Loucy (cell line): ENCODE measurements at regions not wholly inside any gene's neighbourhood (a gene's known extent, or its start where the extent isn't known, plus 50 kb on each side); places are given as distances from the start of the nearest gene placed in this dataset.

ENCODE experiments used
- H2AFZ ChIP-seq: fragments of 200-600 bp; sonication (generic); 2 replicates; pipeline ENCODE4 v1.6.0; 2016; ENCODE audit warnings: antibody characterized with exemption, mild to moderate bottlenecking, low read length, moderate library complexity
- H3F3A ChIP-seq: fragments of 200-600 bp; 2 replicates; pipeline ENCODE4 v1.6.0; 2016; ENCODE audit warnings: antibody characterized with exemption, low read depth, mild to moderate bottlenecking
- H3K27me3 ChIP-seq: fragments of 200-600 bp; sonication (generic); 2 replicates; pipeline ENCODE4 v1.6.1; 2014; ENCODE audit warnings: low read length, mild to moderate bottlenecking; ENCODE audit not compliant: insufficient read depth, poor library complexity, severe bottlenecking
- H3K36me3 ChIP-seq: fragments of 200-600 bp; sonication (generic); 2 replicates; pipeline ENCODE4 v1.6.1; 2016; ENCODE audit warnings: low read length; ENCODE audit not compliant: insufficient read depth
- H3K4me1 ChIP-seq: fragments of 200-600 bp; sonication (generic); 2 replicates; pipeline ENCODE4 v1.5.1; 2014; ENCODE audit warnings: low read length, mild to moderate bottlenecking; ENCODE audit not compliant: insufficient read depth, poor library complexity, severe bottlenecking
- H3K4me2 ChIP-seq: fragments of 200-600 bp; sonication (generic); 2 replicates; pipeline ENCODE4 v1.6.0; 2014; ENCODE audit warnings: antibody characterized with exemption, low read length, low read depth, mild to moderate bottlenecking; ENCODE audit not compliant: poor library complexity, severe bottlenecking
- H3K4me3 ChIP-seq: fragments of 200-600 bp; sonication (generic); 2 replicates; pipeline ENCODE4 v1.5.1; 2014; ENCODE audit warnings: low read length, mild to moderate bottlenecking, mixed read lengths; ENCODE audit not compliant: poor library complexity, severe bottlenecking
- H3K79me2 ChIP-seq: fragments of 200-600 bp; sonication (generic); 2 replicates; pipeline ENCODE4 v1.6.1; 2014; ENCODE audit warnings: low read length; ENCODE audit not compliant: insufficient read depth
- H3K9ac ChIP-seq: fragments of 200-600 bp; sonication (generic); 2 replicates; pipeline ENCODE4 v1.6.0; 2014; ENCODE audit warnings: mild to moderate bottlenecking, low read depth, low read length, moderate library complexity; ENCODE audit not compliant: poor library complexity, severe bottlenecking
- H3K9me2 ChIP-seq: fragments of 200-600 bp; sonication (generic); replicated peaks from 2 replicates; pipeline ENCODE4 v1.6.1; 2016; ENCODE audit warnings: low read depth, low read length, mixed read lengths
- H3K9me3 ChIP-seq: fragments of 200-600 bp; sonication (generic); 2 replicates; pipeline ENCODE4 v1.6.1; 2014; ENCODE audit warnings: mild to moderate bottlenecking, antibody characterized with exemption, low read length, low read depth; ENCODE audit not compliant: insufficient read depth
- H4K20me1 ChIP-seq: fragments of 200-600 bp; sonication (generic); 2 replicates; pipeline ENCODE4 v1.6.0; 2014; ENCODE audit warnings: antibody characterized with exemption, low read length, mild to moderate bottlenecking; ENCODE audit not compliant: insufficient read depth, poor library complexity, severe bottlenecking
- CTCF ChIP-seq: fragments of 200-600 bp; sonication (generic); conservative IDR thresholded peaks from 2 replicates; pipeline ENCODE4 v1.5.1; 2014; ENCODE audit warnings: mild to moderate bottlenecking, antibody characterized with exemption, low read length
- EZH2phosphoT487 ChIP-seq: fragments of 200-600 bp; IDR thresholded peaks from 2 replicates; pipeline ENCODE4 v1.6.1; 2018; ENCODE audit warnings: antibody characterized with exemption, mild to moderate bottlenecking, moderate library complexity, borderline replicate concordance

GRCh38 chr13:39965309-39965708 lies 309.8 kb downstream of the COG6 start:
- H3K79me2 ChIP-seq = no peaks in the 10 kb centered on the region

DNA sequence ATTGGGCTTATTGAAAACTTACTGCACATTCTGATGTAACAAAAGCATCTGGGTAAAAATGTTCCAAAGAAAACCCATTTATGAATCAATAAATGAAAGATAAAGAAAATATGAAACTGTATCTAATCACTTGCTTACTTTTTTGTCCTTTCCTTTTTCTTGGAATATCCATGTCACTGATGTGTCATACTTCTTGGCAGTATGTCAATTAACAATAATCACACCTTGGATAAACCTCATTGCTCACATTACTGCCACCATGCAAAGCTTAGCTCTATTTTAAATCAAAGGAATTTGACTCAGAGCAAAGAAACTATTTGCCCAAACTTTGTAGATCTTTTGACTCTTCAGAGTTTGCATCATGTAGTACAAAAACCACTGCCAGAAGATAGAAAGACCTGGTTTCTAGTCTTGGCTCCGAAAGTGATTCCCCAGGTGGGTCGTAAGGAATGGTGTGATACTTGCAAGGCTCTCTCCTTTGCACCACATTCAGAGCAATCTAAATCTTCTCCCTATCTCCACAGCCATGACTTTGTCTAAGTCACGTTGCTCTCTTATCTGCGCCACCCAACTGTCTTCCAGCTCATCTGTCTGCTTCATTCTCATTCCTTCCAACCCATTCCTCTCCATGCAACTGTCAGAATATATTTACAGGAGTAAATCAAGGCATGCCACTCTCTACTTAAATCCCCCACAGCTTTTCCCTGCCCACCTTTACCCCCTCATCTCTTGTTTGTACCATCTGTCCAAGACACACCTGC lies 311.9 kb downstream of the COG6 start:
- Histone ChIP-seq H4K20me1 (no peaks in the 10 kb centered on the region), H2AFZ (no peak overlapping the region), H3K4me1 (no peaks in the 10 kb centered on the region), H3K9me3 (no peaks in the 10 kb centered on the region), H3K27me3 (no peaks in the 10 kb centered on the region), H3K36me3 (no peaks in the 10 kb centered on the region), H3K79me2 (no peaks in the 10 kb centered on the region), H3F3A (no peaks in the 10 kb centered on the region), H3K9me2 (no peaks in the 10 kb centered on the region), H3K9ac (no peak overlapping the region), H3K4me3 (no peak overlapping the region), H3K4me2 (no peak overlapping the region)
- TF ChIP-seq EZH2phosphoT487 (no peak), CTCF (no peak)

More at GRCh38 chr13:39965309-39965708, 309.8 kb downstream of the COG6 start:
- no peak overlapping the region for H3K4me2 ChIP-seq
- H3K9me2 ChIP-seq = no peaks in the 10 kb centered on the region
- H3K9me3 ChIP-seq = no peaks in the 10 kb centered on the region
- no peaks in the 10 kb centered on the region for H3K4me1 ChIP-seq
- H3K27me3 ChIP-seq = no peaks in the 10 kb centered on the region
- no peak overlapping the region for H2AFZ ChIP-seq
- no peaks in the 10 kb centered on the region for H4K20me1 ChIP-seq
- no peak overlapping the region for H3K4me3 ChIP-seq
- no peaks in the 10 kb centered on the region for H3F3A ChIP-seq
- no peak overlapping the region for H3K9ac ChIP-seq
- H3K36me3 ChIP-seq = no peaks in the 10 kb centered on the region
- no peak for TF ChIP-seq CTCF
- no peak for TF ChIP-seq EZH2phosphoT487

DNA sequence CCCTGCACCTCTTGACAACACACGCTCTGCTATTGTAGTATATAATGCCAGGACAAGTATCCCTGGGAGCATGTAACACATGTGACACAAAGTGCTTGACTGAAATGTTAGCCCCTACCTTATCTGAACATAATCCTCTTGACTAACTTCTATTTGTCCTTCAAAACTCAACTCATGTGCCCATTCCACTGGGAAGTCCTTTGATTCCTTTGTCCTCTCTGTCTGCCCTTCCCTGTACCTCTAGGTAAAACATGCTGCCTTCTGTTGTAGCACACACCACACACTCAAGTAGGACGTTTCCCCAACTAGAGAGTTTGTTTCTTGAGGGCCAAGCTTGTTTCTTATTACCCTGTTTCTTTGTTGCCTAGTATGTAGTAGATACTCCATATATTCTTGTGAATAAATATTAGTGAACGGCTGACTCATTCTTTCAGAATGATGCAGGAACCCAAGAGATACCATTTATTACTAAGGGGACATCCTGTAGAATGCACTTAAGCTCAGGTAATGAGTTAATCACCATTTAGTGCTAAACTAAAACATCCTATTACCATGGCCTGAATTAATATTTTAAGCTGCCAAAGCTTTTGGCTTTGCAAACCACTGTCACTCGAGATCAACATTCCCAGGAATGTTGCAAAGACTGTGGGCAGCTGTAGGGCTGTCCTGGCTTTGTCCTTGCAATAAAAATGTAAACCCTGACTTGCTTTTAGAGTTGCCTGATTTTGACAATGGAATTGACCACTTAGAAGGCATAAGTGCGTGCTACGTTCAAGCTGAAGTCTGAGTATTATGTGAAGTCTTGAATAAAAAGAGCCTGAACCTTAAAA lies 313.4 kb downstream of the COG6 start:
- Histone ChIP-seq H3K4me3 (no peak overlapping the region), H3K4me2 (no peak overlapping the region), H3K79me2 (no peaks in the 10 kb centered on the region), H3K9ac (no peak overlapping the region), H3K4me1 (no peaks in the 10 kb centered on the region), H3F3A (no peaks in the 10 kb centered on the region), H3K9me3 (no peaks in the 10 kb centered on the region), H3K9me2 (no peaks in the 10 kb centered on the region), H3K27me3 (no peaks in the 10 kb centered on the region), H3K36me3 (no peaks in the 10 kb centered on the region), H4K20me1 (no peaks in the 10 kb centered on the region), H2AFZ (no peak overlapping the region)
- TF ChIP-seq CTCF = no peak
- TF ChIP-seq EZH2phosphoT487 = no peak
